ENCODE measurements at regions not wholly inside any gene's neighbourhood (a gene's known extent, or its start where the extent isn't known, plus 50 kb on each side); places are given as distances from the start of the nearest gene placed in this dataset.

DNA sequence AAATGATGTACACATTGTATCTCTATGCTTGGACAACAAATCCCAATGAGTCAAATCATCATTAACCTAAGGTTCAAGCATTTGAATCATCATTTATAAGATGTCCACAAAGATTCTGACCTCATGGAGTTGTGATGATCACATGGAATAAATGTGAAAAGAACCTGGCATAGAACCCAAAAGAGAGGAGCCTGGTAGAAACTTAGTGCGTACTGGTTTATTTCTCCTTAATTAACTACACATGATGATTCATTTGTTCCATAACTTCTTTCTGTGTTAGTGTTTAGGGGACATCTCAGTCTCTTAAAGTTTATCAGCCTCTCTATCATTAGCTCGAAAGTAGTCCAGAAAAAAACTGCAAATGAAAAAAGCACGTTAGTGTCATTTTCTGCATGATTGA, 411.6 kb downstream of the BRINP1 start:
- no peaks in the 10 kb centered on the region for H3K36me3 Mint-ChIP-seq (ENCODE audit: insufficient read depth in 1 of 3, low read depth in 3 of 3)
- Histone ChIP-seq H3K18ac (ENCODE audit: insufficient read length, low read depth, low read length) (no peak overlapping the region), H3K4ac (ENCODE audit: low read depth, low read length) (no peak overlapping the region), H3K9me3 (ENCODE audit: control insufficient read depth, low read depth, low read length) (no peaks in the 10 kb centered on the region), H3K23ac (ENCODE audit: insufficient read length, low read depth, low read length) (no peak overlapping the region), H3T11ph (ENCODE audit: low read length) (no peak overlapping the region), H2AK5ac (ENCODE audit: insufficient read length, low read length) (no peak overlapping the region), H4K20me1 (ENCODE audit: control insufficient read depth, insufficient read depth, insufficient read length) (no peaks in the 10 kb centered on the region), H4K5ac (ENCODE audit: insufficient read length, low read depth, low read length) (no peak overlapping the region), H3K56ac (ENCODE audit: insufficient read length, low read depth, low read length) (no peak overlapping the region), H2BK120ac (ENCODE audit: low read depth, low read length, poor library complexity, severe bottlenecking) (no peak overlapping the region), H3K27ac (ENCODE audit: insufficient read length, low read depth, low read length) (no peak overlapping the region), H2BK12ac (ENCODE audit: insufficient read length, low read depth, low read length) (no peak overlapping the region), H3K23me2 (ENCODE audit: insufficient read length, low read depth, low read length, poor library complexity, severe bottlenecking) (no peaks in the 10 kb centered on the region), H3K4me2 (ENCODE audit: insufficient read depth, insufficient read length, low read length) (no peak overlapping the region), H3K27me3 (ENCODE audit: insufficient read depth, low read length) (no peaks in the 10 kb centered on the region), H2BK20ac (ENCODE audit: low read depth, low read length, poor library complexity, severe bottlenecking) (no peak overlapping the region), H2AFZ (ENCODE audit: low read length) (no peak overlapping the region), H4K91ac (ENCODE audit: insufficient read length, low read depth, low read length) (no peak overlapping the region), H3K79me2 (ENCODE audit: insufficient read depth, low read length) (no peaks in the 10 kb centered on the region), H3K79me1 (ENCODE audit: insufficient read depth, low read depth, low read length, poor library complexity, severe bottlenecking) (no peaks in the 10 kb centered on the region), H3K4me1 (ENCODE audit: insufficient read depth, low read length) (peaks cover 3% of the 10 kb centered on the region; the same call in 1 of the 2 replicates), H4K8ac (replicated peaks; ENCODE audit: insufficient read length, low read depth, low read length) (no peak overlapping the region), H2BK15ac (ENCODE audit: low read depth, low read length) (no peak overlapping the region), H3K9ac (ENCODE audit: extremely low read depth, insufficient read length, low read length) (no peak overlapping the region), H3K14ac (ENCODE audit: insufficient read depth, low read length) (no peak overlapping the region), H2BK5ac (ENCODE audit: insufficient read length, low read length) (no peak overlapping the region)
- H3K27me3 Mint-ChIP-seq (ENCODE audit: low read depth), result no peaks in the 10 kb centered on the region
- peaks cover 0 to 3% of the 10 kb centered on the region in 2 experiments; a peak in 1 of 4 replicates for H3K4me1 Mint-ChIP-seq
- no peak for TF ChIP-seq CTCF (conservative IDR thresholded peaks at IDR 0.05)
- DNase-seq, result no peak
- no CpG with 5 or more reads among the region's 3 CpGs for WGBS (ENCODE audit: extremely low coverage, insufficient read length, low lambda C conversion rate)
- H3K27ac Mint-ChIP-seq, result no peak overlapping the region
- H3K4me3 Mint-ChIP-seq, result no peak overlapping the region
- no peaks in the 10 kb centered on the region for H3K9me3 Mint-ChIP-seq

Data from H9 (cell line).